IPS-18a (cell line): ENCODE measurements at regions not wholly inside any gene's neighbourhood (a gene's known extent, or its start where the extent isn't known, plus 50 kb on each side); places are given as distances from the start of the nearest gene placed in this dataset.

Source experiments
- H3K27ac ChIP-seq: one replicate; pipeline ENCODE4 v1.5.1; 2013; ENCODE audit warnings: low read length
- H3K27me3 ChIP-seq: one replicate; pipeline ENCODE4 v1.6.1; 2013; ENCODE audit warnings: mild to moderate bottlenecking, low read length; ENCODE audit not compliant: control insufficient read depth, insufficient read depth
- H3K36me3 ChIP-seq: one replicate; pipeline ENCODE4 v1.6.1; 2013; ENCODE audit warnings: low read depth, low read length; ENCODE audit not compliant: control insufficient read depth
- H3K4me1 ChIP-seq: one replicate; pipeline ENCODE4 v1.6.1; 2013; ENCODE audit warnings: low read depth, low read length; ENCODE audit not compliant: control insufficient read depth
- H3K4me3 ChIP-seq: one replicate; pipeline ENCODE4 v1.5.1; 2013; ENCODE audit warnings: low read length
- H3K9ac ChIP-seq: one replicate; pipeline ENCODE4 v1.6.1; 2013; ENCODE audit warnings: mild to moderate bottlenecking, low read length, moderate library complexity
- H3K9me3 ChIP-seq: one replicate; pipeline ENCODE4 v1.6.1; 2013; ENCODE audit warnings: low read depth, low read length; ENCODE audit not compliant: control insufficient read depth

DNA sequence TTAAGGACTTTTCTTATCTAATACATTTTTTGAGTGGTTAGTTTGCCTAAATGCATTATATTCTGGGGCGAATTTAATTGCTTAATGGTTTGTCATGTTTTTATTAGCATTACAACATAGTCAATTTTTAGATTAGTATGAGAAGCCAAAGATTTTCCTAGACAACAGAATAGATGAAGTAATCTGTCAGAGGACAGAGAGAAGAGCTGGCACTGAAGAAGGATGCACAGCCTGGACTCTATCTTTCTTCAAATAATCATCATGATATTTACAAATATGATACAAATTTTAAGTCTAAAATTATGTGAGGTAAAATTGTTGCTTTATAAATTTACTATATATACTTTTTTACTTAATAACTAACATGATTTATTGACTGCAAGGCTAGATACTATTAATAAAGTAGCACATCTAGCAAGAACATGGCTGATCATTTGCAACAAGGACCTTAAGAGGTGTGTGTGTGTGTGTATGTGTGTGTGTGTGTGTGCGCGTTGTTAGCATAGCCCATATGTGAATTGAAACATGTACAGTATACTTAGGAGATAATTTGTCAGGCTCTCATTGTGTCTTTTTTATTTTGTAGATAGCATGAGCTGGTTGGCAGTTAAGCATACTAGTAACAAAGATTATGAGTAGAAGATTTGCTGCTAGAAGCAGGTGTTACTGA lies 752.2 kb downstream of the DCDC2C start:
- no peak overlapping the region for H3K4me3 ChIP-seq
- H3K27ac ChIP-seq, result no peak overlapping the region
- no peaks in the 10 kb centered on the region for H3K9me3 ChIP-seq

GRCh38 chr2:4464634-4465266 lies 761.4 kb downstream of the DCDC2C start:
- H3K4me3 ChIP-seq, result no peak overlapping the region
- no peak overlapping the region for H3K27ac ChIP-seq
- H3K9me3 ChIP-seq, result no peaks in the 10 kb centered on the region
- no peaks in the 10 kb centered on the region for H3K36me3 ChIP-seq
- no peaks in the 10 kb centered on the region for H3K4me1 ChIP-seq
- H3K27me3 ChIP-seq, result no peaks in the 10 kb centered on the region
- no peak overlapping the region for H3K9ac ChIP-seq

More for the DNA sequence above, 752.2 kb downstream of the DCDC2C start:
- Histone ChIP-seq H3K9ac (no peak overlapping the region), H3K4me1 (no peaks in the 10 kb centered on the region), H3K27me3 (no peaks in the 10 kb centered on the region), H3K36me3 (no peaks in the 10 kb centered on the region)

- Histone ChIP-seq H3K4me1 (no peaks in the 10 kb centered on the region), H3K27ac (no peak overlapping the region), H3K36me3 (no peaks in the 10 kb centered on the region), H3K9me3 (no peaks in the 10 kb centered on the region), H3K9ac (no peak overlapping the region), H3K4me3 (no peak overlapping the region), H3K27me3 (no peaks in the 10 kb centered on the region)
Observed at GRCh38 chr2:4465671-4466070, 762.3 kb downstream of the DCDC2C start.

GRCh38 chr2:4475618-4476017 lies 772.2 kb downstream of the DCDC2C start:
- no peaks in the 10 kb centered on the region for H3K9me3 ChIP-seq
- no peak overlapping the region for H3K4me3 ChIP-seq
- no peaks in the 10 kb centered on the region for H3K4me1 ChIP-seq
- H3K9ac ChIP-seq, result no peak overlapping the region
- no peaks in the 10 kb centered on the region for H3K36me3 ChIP-seq
- no peaks in the 10 kb centered on the region for H3K27me3 ChIP-seq
- no peak overlapping the region for H3K27ac ChIP-seq

DNA sequence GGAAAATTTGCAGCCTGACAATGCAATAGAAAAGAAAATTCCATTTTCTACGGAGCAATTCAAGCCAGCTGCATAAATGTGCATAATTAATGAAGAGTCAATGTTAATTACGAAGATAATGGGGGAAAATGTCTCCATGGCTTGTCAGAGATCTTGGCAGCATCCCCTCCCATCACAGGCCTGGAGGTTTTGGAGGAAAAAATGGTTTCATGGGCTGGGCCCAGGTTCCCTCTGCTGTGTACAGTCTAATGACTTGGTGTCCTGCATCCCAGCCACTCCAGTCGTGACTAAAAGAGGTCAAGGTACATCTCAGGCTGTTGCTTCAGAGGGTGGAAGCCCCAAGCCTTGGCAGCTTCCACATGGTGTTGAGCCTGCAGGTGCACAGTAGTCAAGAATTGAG lies 779.7 kb downstream of the DCDC2C start:
- H3K9me3 ChIP-seq, result peaks cover 5% of the 10 kb centered on the region
- no peak overlapping the region for H3K27ac ChIP-seq
- H3K4me3 ChIP-seq, result no peak overlapping the region
- H3K27me3 ChIP-seq, result no peaks in the 10 kb centered on the region
- no peak overlapping the region for H3K9ac ChIP-seq
- H3K4me1 ChIP-seq, result no peaks in the 10 kb centered on the region
- no peaks in the 10 kb centered on the region for H3K36me3 ChIP-seq

GRCh38 chr2:4486971-4487370 lies 783.6 kb downstream of the DCDC2C start:
- Histone ChIP-seq H3K27ac (no peak overlapping the region), H3K27me3 (no peaks in the 10 kb centered on the region), H3K4me3 (no peak overlapping the region), H3K9ac (no peak overlapping the region), H3K9me3 (peaks cover 5% of the 10 kb centered on the region), H3K4me1 (no peaks in the 10 kb centered on the region), H3K36me3 (no peaks in the 10 kb centered on the region)

DNA sequence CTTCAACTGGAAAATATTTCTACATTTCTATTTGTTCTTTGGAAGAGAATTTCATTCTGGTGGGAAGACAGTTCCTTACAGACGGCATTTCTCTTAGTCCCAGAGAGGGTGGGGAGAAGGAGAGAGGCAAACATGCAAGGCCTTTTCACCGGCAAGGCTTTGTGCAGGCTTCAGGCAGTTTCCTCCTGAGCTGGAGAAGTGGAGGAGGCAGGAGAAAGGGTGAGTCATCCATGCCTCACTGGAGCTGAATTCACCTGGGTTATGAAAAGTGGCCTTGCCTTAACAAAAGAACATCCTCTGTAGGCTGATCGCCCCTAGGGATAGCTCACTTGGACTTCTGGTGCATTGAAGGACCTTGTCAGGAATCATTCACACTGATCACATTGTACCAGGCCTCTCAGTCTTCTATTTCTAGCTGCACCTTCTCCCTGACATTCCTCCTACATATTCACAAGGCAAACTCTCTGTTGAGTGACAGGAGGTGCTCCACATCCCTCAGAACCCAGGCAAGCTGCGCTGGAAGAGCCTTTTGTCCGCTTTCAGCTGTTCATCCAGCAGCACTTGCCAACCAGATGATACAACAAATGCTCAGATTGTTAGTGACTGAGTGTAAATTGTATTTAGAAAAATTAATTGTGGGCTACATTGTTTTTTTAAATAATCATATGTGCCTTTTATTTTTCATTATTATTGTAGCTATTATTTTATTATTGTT lies 796.1 kb downstream of the DCDC2C start:
- Histone ChIP-seq H3K9me3 (no peaks in the 10 kb centered on the region), H3K27me3 (no peaks in the 10 kb centered on the region), H3K9ac (no peak overlapping the region), H3K27ac (no peak overlapping the region), H3K4me3 (no peak overlapping the region), H3K36me3 (no peaks in the 10 kb centered on the region), H3K4me1 (no peaks in the 10 kb centered on the region)

- Histone ChIP-seq H3K9ac (no peak overlapping the region), H3K27ac (no peak overlapping the region), H3K27me3 (no peaks in the 10 kb centered on the region), H3K9me3 (no peaks in the 10 kb centered on the region), H3K4me1 (no peaks in the 10 kb centered on the region), H3K36me3 (no peaks in the 10 kb centered on the region), H3K4me3 (no peak overlapping the region)
Observed at GRCh38 chr2:4501525-4501924, 798.1 kb downstream of the DCDC2C start.

DNA sequence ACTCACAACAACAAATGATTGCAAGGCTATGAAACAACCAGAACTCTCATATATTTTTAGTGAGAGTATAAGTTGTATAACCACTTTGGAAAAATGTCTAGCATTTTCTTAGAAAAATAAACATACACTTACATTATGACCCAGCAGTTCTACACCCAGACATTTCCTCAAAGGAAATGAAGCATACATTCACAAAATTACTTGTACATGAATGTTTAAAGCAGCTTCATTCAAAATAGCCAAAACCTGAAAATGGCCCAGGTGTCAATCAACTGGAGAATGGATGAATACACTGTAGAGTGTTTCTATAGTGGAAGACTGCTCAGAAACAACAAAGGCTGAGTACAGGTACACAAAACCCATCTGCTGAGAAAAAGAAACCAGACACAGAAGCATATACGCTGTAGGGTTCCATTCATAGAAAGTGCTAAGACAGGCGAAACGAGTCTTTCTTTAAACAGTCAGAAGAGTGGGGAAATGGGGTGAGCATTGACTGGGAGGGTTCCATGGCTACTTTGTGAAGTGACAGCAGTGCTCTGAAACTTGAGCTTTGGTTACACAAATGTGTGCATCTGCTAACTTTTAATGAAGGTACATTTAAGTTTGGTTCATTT lies 799.0 kb downstream of the DCDC2C start:
- H3K4me3 ChIP-seq, result no peak overlapping the region
- no peaks in the 10 kb centered on the region for H3K27me3 ChIP-seq
- no peaks in the 10 kb centered on the region for H3K4me1 ChIP-seq
- no peak overlapping the region for H3K27ac ChIP-seq
- no peaks in the 10 kb centered on the region for H3K9me3 ChIP-seq
- no peaks in the 10 kb centered on the region for H3K36me3 ChIP-seq
- no peak overlapping the region for H3K9ac ChIP-seq

- Histone ChIP-seq H3K36me3 (no peaks in the 10 kb centered on the region), H3K4me1 (no peaks in the 10 kb centered on the region), H3K27ac (no peak overlapping the region), H3K9ac (no peak overlapping the region), H3K4me3 (no peak overlapping the region), H3K27me3 (no peaks in the 10 kb centered on the region), H3K9me3 (no peaks in the 10 kb centered on the region)
Observed at GRCh38 chr2:4507661-4508060, 804.3 kb downstream of the DCDC2C start.

DNA sequence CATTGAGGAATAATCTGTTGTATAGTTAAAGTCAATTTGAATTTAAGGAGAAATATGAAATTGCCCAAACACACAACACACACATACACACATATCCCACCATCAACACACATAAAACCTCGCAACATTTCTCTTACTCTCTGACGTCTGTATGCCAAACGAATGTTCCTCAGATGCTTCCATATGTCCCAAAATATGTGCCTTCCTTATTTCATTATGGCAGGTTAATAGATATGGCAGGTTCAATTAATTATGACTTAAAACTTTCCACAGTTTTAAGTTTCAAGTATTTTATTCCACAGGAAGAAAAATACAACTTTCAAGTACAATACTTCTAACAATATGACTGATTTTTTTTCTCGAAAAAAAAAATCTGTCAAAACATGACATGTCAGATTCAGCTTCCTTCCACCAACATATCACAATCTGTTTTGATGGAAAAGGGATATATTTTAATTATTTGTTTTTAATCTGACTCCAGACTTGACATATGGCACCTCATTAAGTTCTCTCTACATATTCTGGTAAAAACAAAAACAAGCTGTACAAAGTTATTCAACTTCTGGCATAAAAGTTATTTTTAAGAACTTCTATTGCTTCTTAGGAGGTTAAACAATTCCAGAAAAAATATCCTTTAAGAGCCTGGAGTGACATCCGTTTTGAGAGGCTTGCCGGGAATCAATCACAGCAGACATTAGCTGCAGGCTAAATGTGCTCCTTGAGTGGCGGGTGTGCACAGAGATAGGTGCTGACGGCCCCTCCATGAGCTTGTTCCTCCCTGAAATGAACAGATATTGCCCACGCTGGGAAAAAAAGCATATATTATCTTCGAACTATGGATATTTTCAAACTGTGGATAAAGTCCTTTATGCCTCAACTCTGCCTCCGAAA lies 812.7 kb downstream of the DCDC2C start:
- H3K4me3 ChIP-seq, result no peak overlapping the region
- no peaks in the 10 kb centered on the region for H3K36me3 ChIP-seq
- no peak overlapping the region for H3K27ac ChIP-seq
- H3K4me1 ChIP-seq, result peaks cover 2% of the 10 kb centered on the region
- H3K27me3 ChIP-seq, result no peaks in the 10 kb centered on the region
- no peak overlapping the region for H3K9ac ChIP-seq
- H3K9me3 ChIP-seq, result no peaks in the 10 kb centered on the region
